ENCODE measurements at regions not wholly inside any gene's neighbourhood (a gene's known extent, or its start where the extent isn't known, plus 50 kb on each side); places are given as distances from the start of the nearest gene placed in this dataset.

GRCh38 chr17:69949496-69949895 lies 125.5 kb upstream of the KCNJ16 start:
- no peak for DNase-seq (ENCODE audit: low read depth in 2 of 2)

- DNase-seq (ENCODE audit: low read depth in 2 of 2): no peak
Measured at GRCh38 chr17:69949973-69950695, 124.9 kb upstream of the KCNJ16 start.

DNA sequence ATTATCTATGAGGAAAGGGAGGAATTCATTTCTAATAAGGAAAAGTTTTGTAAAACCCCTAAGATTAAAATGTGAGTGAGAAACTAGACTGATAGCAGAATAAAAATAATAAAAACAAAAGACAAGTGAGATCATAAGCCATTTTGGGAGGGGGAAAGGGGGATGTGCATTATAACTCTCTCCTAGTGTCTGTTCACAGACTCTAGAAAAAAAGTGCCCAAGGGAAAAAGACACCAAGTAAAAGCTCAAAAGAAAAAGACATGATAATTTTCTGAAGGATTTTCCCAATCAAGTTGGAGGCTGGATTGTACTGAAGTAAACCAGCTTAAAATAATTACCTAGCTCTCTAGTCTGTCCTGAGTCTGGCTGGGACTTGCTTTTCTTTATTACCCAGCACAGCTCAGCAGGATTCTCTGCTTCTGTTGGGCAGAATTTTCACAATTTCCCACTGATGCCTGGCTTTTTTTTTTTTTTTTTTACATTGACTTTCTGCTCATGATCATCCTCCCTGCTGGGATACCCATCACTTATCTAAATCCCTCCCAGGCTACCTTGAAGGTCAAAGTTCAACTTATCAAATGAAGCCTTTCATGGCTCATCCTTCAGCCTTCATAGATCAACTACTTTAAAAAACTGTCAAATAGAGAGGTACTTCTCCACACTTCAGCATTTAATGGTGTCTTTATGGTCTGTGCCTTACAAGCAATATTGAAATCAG lies 124.2 kb upstream of the KCNJ16 start:
- no peak for DNase-seq (ENCODE audit: low read depth in 2 of 2)

GRCh38 chr17:69954241-69954925 lies 120.6 kb upstream of the KCNJ16 start:
- DNase-seq (ENCODE audit: low read depth in 2 of 2): no peak

DNA sequence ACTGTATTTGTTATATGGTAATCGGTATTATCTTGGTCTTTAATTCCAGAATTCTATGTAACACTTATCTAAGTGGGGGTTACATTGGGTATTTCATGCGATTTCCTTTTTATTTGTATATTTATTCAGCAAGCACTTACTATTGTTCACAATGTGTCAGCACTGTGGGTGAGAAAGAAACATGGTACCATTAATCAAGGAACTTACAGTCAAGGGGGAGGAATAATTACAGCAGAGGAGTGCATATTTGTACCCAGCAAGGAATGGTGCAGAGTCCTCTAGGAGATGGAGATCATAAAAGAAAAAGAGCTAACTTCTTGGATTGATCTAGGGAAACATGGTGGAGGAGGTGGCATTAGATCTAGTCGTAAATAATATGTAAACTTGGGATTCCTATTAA lies 117.0 kb upstream of the KCNJ16 start:
- DNase-seq (ENCODE audit: low read depth in 2 of 2): no peak

DNA sequence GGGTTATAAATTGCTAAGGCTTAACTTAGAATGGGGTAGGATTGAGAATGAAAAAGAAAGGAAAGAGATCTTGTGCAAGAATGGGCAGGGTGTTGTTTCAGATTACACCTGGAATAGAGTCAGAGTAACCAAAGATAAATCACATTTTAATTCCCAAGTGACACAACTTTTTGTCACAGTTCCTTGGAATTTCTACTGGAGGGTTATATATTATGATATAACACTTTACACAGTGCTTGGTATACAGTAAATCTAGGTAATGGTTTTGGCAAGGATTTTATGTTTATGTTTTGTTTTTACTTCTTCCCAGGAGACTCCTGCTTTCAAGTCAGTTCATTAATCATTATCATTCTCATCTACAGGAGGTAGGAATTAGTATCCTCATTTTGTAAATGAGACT lies 115.7 kb upstream of the KCNJ16 start:
- DNase-seq (ENCODE audit: low read depth in 2 of 2): no peak

DNA sequence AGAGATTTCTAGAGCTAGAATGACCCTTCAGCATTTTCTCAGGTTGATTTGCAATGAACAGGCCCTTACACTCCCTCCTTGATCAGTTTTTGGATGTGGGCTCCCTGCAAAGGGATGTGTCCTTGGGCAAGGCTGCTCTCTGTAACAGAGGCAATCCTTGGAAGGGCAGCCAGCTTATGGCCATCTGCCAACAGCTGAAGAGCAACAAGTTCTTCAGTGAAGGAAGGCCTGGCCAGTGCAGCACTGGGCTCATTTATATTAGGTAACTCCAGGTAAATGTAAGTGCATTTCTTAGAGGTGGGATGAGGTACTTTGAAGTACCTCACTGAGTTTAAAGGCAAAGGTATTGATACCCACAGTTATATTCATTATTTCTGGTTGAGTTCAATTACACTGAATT lies 114.3 kb upstream of the KCNJ16 start:
- no peak for DNase-seq (ENCODE audit: low read depth in 2 of 2)

DNA sequence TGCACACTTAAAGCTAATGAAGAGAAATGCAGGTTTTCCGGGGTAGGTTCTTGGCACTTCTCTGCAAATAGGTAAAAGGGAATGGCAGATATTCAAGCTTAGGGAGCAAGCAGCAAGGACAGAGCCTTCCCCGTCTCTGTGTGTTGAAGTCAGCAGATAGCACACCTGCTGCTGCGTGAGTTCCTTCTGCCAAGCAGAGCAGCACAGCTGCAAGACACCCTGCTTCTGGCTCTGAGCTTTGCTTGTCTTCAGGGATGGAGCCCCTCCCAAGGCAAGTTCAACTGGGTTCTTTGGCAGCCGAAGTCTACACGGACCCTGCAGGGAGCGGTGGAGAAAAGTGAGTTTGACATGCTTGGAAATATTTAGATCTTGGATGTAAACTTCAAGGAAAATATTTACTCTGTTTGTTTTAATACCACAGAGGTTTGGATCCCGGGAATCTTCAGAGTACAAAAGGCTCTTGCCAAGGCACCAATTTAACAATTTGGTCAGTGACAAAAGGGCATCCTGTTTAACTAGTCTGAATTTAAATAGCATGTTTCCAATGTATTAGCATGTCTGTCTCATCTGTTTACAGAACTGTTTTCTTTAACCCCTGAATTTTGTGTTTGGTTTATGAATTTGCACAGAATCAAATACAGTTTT lies 113.4 kb upstream of the KCNJ16 start:
- no peak for DNase-seq (ENCODE audit: low read depth in 2 of 2)

GRCh38 chr17:69962436-69962995 lies 112.5 kb upstream of the KCNJ16 start:
- no peak for DNase-seq (ENCODE audit: low read depth in 2 of 2)

GRCh38 chr17:69967910-69968411 lies 107.1 kb upstream of the KCNJ16 start:
- no peak for DNase-seq (ENCODE audit: low read depth in 2 of 2)

DNA sequence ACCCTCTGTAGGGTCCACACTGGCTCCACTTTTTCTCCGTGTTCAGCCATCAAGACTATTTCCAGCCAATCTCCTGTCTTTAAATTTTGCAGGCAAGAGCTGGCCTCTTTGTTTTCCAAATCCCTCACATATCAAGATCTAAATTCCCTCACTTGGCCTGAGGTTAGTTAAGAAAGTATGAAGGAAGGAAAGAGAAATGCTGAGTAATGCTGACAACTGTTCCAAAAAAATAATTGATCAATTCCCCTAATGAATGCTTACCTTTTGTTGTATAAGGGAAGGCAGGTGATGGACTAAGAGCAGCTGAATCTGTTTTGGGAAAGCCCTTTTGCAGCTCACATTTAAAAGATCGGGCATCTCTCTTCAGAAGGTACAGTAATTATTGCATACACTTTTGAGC lies 105.1 kb upstream of the KCNJ16 start:
- DNase-seq (ENCODE audit: low read depth in 2 of 2): no peak

DNA sequence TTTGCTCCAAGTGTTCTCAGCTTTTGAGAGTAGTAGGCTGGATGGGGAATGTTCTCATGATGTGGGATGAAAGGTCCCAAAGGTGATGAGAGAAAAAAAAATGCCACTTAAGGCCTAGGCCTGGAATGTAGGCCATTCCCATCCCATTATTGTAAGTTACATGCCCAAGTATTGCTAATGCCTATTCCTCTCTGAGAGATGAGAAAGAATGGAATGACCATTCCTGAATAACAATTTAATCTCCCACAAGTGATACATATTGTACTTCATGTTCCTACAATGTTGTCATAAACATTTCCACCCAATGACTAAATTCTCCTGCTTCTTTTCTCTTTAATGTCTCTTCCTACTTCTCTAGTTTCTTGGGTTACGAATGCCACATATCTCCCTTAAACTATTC lies 102.8 kb upstream of the KCNJ16 start:
- no peak for DNase-seq (ENCODE audit: low read depth in 2 of 2)

DNA sequence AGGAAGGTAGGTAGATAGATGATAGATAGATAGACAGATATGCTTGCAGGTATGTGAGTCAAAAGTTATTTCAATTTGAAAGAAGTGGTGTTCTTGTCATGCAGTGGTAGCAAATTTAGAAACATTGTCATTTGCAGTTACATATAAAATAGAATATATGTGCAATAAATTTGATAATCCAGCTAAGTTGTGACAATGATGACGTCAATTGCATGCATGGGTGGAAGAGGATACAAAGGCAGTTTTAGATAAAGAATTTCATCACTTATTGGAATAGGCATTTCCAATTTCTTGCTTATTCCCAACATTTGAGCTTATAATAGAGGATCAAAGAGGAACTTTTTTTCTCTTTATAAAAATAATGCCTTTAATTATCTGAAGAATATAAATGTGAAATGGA lies 99.2 kb upstream of the KCNJ16 start:
- DNase-seq (ENCODE audit: low read depth in 2 of 2): no peak

DNA sequence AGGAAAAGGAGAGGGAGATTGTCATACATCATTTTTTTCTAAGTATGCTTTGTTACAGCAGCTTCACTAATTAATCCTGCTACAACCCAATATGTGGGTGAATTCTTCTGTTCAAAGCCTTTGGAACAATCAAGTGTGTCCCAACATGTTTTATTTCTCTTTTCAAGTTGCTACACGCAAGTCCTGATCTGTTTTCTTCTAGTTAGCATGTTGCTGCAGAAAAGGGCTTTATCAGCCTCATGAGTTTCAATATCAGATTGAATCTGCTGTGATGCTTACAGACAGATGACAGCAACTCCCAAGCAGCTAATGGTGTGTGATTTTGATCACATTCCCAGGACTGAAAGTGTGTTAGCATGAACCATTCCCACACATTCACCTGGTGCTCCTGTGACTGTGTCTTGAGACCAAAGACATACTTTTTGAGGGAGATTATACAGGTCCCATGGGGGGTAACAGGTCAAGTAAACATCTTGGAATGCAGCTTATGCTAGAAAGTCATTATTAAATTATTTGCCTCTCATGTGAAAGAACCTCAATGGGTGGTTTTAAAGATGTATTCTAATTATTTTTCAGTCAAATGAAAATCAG lies 96.9 kb upstream of the KCNJ16 start:
- DNase-seq (ENCODE audit: low read depth in 2 of 2): no peak

GRCh38 chr17:69981441-69981840 lies 93.6 kb upstream of the KCNJ16 start:
- DNase-seq (ENCODE audit: low read depth in 2 of 2): no peak

GRCh38 chr17:69995476-69995875 lies 79.5 kb upstream of the KCNJ16 start:
- no peak for DNase-seq (ENCODE audit: low read depth in 2 of 2)

- DNase-seq (ENCODE audit: low read depth in 2 of 2): no peak
Measured at GRCh38 chr17:69997332-69997731, 77.7 kb upstream of the KCNJ16 start.

GRCh38 chr17:69999253-69999652 lies 75.8 kb upstream of the KCNJ16 start:
- no peak for DNase-seq (ENCODE audit: low read depth in 2 of 2)

- DNase-seq (ENCODE audit: low read depth in 2 of 2): no peak
Measured at GRCh38 chr17:70006159-70006558, 68.9 kb upstream of the KCNJ16 start.

DNA sequence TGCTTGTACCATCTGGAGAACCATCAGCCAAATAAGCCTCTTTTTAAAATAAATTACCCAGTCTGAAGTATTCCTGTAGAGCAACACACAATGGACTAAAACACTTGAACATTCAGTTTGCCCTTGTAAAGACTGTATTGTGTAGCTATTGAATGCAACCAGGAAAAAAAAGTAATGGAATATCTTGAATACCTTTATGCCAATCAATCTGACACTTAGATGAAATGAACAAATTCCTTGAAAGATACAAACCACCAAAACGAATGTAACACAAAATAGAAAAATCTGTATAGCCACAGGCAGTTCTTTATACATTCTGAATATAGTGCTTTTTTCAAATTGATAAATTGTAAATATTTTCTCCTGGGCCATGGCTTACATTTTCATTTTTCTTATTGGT lies 63.3 kb upstream of the KCNJ16 start:
- no peak for DNase-seq (ENCODE audit: low read depth in 2 of 2)

- DNase-seq (ENCODE audit: low read depth in 2 of 2): no peak
Measured at GRCh38 chr17:70013911-70014310, 61.1 kb upstream of the KCNJ16 start.

DNA sequence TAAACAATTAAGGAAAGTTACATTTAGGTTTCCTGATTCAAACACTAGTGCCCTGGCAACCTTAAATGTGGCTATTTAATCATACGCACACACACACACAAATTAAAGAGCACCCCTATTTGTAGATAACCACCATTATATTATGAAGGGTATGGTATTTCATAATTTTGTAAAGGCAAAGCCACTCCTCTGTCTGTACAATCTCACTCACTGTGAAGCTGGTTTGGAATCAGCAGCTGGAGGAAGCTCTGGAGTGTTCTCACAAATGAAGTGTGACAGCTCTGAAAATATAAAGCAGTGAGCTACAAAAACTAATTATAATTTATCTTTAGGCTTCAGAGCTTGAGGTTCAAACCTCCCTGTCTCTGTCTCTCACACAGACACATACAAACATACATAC lies 57.9 kb upstream of the KCNJ16 start:
- DNase-seq (ENCODE audit: low read depth in 2 of 2): no peak
